ENCODE measurements at regions not wholly inside any gene's neighbourhood (a gene's known extent, or its start where the extent isn't known, plus 50 kb on each side); places are given as distances from the start of the nearest gene placed in this dataset.

- TF ChIP-seq EZH2 (IDR thresholded peaks at IDR 0.05; ENCODE audit: insufficient read depth, poor library complexity, severe bottlenecking) = no peak
- no peak for TF ChIP-seq EZH2phosphoT487 (IDR thresholded peaks at IDR 0.05; ENCODE audit: insufficient read depth, low read depth)
Measured at GRCh38 chr13:30123575-30123974, 183.8 kb downstream of the KATNAL1 start.
